AG04450 (cell line): ENCODE measurements at regions not wholly inside any gene's neighbourhood (a gene's known extent, or its start where the extent isn't known, plus 50 kb on each side); places are given as distances from the start of the nearest gene placed in this dataset.

Source experiments
- CTCF ChIA-PET: fragments of 300-600, 350-600 bp; formaldehyde crosslinking; extraction: SDS; loops from one replicate; lab custom pipeline; 2022; ENCODE audit warnings: antibody characterized with exemption, inconsistent platforms; lab: Charles Lee
- POLR2A ChIA-PET: fragments of 350-600 bp; formaldehyde crosslinking; extraction: SDS; loops from one replicate; lab custom pipeline; 2021; ENCODE audit warnings: antibody characterized with exemption, inconsistent platforms; lab: Yijun Ruan, JAX
- DNase-seq: peaks from one replicate; pipeline ENCODE4 v3.0.0-alpha.2; 2011; ENCODE audit warnings: low read depth, low spot score
- H3K27ac ChIP-seq: one replicate; pipeline ENCODE4 v1.5.1; 2012; ENCODE audit warnings: low read depth, low read length, control low read depth
- H3K27me3 ChIP-seq: one replicate; pipeline ENCODE4 v1.6.0; 2012; ENCODE audit warnings: low read length; ENCODE audit not compliant: control insufficient read depth, insufficient read depth
- H3K4me3 ChIP-seq: 2 replicates; pipeline ENCODE4 v1.5.1; 2011; ENCODE audit warnings: mild to moderate bottlenecking, low read depth, low read length, control low read depth
- H3K9me3 ChIP-seq: 2 replicates; pipeline ENCODE4 v1.5.1; 2012; ENCODE audit warnings: low read length; ENCODE audit not compliant: control insufficient read depth, insufficient read depth
- CTCF ChIP-seq: IDR thresholded peaks from 2 replicates; pipeline ENCODE4 v1.5.1; 2011; ENCODE audit warnings: low read depth, low read length, control low read depth, inconsistent platforms

DNA sequence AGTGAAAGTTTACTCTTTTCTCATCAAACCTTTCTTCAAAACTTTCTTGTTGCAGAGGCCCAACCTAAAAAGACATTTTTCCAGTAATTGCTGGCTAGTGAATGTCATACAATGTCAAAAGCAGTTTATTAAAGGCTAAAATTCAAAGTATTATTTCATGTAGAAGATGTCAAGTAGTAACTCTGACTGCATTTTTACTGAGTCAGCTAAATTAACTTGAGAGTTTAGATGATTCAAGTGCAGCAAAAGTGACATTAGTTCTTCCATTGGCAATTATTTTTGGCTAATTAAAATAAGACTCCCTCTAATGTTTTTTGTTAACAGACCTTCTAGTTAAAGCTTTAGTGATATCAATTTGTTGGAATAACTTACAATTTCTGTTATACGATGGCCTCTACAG is 1438.5 kb downstream of the GRIK2 start:
- DNase-seq = no peak
- H3K27me3 ChIP-seq = no peaks in the 10 kb centered on the region
- no peak overlapping the region for H3K4me3 ChIP-seq
- TF ChIP-seq CTCF = no peak
- H3K9me3 ChIP-seq = no peaks in the 10 kb centered on the region
- no peak overlapping the region for H3K27ac ChIP-seq
- POLR2A ChIA-PET = no interaction called here
- CTCF ChIA-PET = no interaction called here

DNA sequence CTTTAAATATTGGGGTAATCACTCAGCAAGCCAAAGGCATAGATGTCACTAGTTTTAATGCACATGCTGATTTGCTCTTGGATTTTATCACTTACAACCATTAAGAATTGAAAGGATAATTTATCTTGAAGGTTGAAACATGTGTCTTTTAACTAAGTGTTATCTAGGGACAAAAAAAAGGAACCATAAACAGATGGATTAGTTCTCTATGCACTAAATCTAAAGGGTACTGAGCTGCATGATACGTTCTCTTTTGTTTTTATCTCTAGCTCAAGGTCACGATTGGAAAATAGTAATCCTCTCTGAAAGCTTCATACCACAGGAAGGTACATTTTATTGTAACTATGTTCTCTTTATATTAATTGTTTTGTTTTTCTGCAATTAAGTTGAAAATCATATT is 1426.6 kb downstream of the GRIK2 start:
- Histone ChIP-seq H3K27ac (no peak overlapping the region), H3K9me3 (peaks cover 3% of the 10 kb centered on the region; the same call in 1 of the 2 replicates), H3K4me3 (no peak overlapping the region), H3K27me3 (no peaks in the 10 kb centered on the region)
- TF ChIP-seq CTCF = no peak
- ChIA-PET POLR2A (no interaction called here), CTCF (no interaction called here)
- DNase-seq = no peak

- no peak for TF ChIP-seq CTCF
- ChIA-PET CTCF (no interaction called here), POLR2A (no interaction called here)
- H3K9me3 ChIP-seq = no peaks in the 10 kb centered on the region
- DNase-seq = no peak
- H3K27me3 ChIP-seq = no peaks in the 10 kb centered on the region
- no peak overlapping the region for H3K27ac ChIP-seq
- H3K4me3 ChIP-seq = no peak overlapping the region
Measured at GRCh38 chr6:102815207-102815606, 1421.7 kb downstream of the GRIK2 start.

GRCh38 chr6:102813489-102814275 is 1420.2 kb downstream of the GRIK2 start:
- CTCF ChIA-PET = no interaction called here

More at GRCh38 chr6:102813489-102814275, 1420.2 kb downstream of the GRIK2 start:
- DNase-seq = no peak
- Histone ChIP-seq H3K4me3 (no peak overlapping the region), H3K27ac (no peak overlapping the region), H3K27me3 (no peaks in the 10 kb centered on the region), H3K9me3 (peaks cover 7% of the 10 kb centered on the region)
- no peak for TF ChIP-seq CTCF
- POLR2A ChIA-PET = no interaction called here
